SW 1271 (cell line): ENCODE measurements at regions not wholly inside any gene's neighbourhood (a gene's known extent, or its start where the extent isn't known, plus 50 kb on each side); places are given as distances from the start of the nearest gene placed in this dataset.
A peak's percentile ranks its signal among the peaks of the same experiment; 100 is the strongest.

ENCODE experiments used
- DNase-seq, 2 experiments: peaks; one replicate each; lab custom pipeline; 2025; lab: John Stamatoyannopoulos, UW

- DNase-seq = no peak
These were observed 528.4 kb upstream of the NBEA start for GRCh38 chr13:34413538-34414210.

GRCh38 chr13:34414616-34415015, 527.5 kb upstream of the NBEA start:
- no peak for DNase-seq

GRCh38 chr13:34416971-34417380, 525.1 kb upstream of the NBEA start:
- DNase-seq = no peak

- no peak for DNase-seq
These were observed 524.2 kb upstream of the NBEA start for GRCh38 chr13:34417896-34418295.

DNA sequence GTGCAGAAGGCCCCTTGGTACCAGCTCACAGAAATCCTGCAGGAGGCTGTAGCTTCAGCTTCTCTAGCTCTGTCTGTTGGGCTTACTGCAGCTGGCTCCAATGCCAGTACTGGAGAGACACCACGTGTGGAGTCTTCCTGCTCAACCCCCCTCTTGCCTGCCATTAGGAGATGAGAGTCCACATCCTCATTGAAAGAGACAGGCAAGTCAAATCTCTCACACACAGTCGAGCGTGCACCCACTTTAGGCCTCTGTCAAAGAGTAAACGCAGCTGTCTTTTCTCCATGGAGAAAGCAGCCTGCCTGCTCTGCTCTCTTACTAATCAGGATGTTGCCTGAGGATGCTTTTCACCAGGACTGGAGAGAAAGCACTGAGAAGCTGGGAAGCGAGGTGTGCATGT, 523.0 kb upstream of the NBEA start:
- DNase-seq = no peak

DNA sequence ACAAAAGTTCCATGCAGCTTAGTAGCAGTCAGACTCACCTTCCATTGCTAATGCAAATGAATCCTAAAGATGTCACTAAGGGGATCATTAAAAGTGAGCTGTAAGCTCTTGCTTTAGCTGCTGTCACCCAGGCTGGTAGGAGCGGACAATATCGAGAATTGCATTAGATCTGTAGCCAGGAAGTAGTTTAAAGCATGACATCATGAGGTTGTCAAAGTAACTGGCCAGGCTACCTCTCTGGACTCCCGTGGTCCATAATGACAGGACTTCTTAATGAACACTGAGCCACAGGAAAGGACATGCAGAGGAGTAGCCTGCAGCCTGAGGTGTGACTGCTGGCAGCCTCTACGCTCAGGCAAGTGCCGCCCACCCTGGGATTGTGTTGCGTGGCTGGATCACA, 522.3 kb upstream of the NBEA start:
- DNase-seq = no peak

GRCh38 chr13:34420702-34421346, 521.2 kb upstream of the NBEA start:
- DNase-seq = no peak

DNA sequence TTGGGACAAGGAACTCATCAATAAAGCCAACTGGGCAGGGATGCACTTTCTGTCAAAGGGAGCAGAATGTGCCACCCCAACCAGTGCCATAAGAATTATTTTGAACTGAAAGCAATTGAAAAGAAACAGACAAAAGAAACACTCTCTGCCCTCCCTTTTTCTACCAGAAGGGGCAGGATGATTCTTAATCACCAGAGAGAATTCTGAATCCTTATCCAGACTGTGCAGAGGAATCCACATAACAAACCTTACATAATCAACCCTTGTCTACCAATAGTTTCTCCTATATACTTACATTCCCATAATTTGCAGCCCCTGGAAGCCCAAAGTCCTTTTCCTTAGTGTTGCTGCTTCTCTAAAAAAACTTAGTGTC, 520.7 kb upstream of the NBEA start:
- peak in 1 of 2 experiments; percentile 1 for DNase-seq

DNA sequence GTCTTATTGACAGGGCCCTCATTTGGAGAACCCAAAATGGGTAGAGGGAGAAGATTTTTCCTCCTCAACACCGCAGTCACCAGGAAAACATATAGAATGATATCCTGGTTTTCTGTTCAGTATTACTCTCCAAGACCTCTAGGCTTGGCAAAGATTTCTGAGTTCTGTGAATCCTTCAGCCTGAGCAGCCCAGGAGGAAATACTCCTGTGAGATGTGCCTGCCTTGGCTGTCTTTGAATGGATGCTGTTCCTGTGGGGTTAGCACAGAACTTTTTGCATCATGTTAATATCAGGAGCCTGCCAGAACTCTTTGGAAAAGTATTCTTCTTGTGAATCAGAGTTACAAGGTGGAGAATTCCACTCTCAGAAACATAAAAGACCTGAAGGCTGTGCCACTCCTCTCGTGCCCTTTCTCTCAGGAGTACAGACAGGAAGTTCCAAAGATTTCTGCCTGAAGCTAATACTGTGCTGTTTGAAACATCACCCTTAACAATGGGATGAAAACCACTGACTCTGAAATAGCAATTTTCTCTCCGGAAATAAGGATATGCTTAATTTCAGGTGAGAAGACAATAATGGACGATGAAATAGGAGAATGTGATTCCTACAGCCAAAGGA, 520.1 kb upstream of the NBEA start:
- DNase-seq = no peak

- no peak for DNase-seq
These were observed 519.1 kb upstream of the NBEA start for GRCh38 chr13:34422956-34423355.

DNA sequence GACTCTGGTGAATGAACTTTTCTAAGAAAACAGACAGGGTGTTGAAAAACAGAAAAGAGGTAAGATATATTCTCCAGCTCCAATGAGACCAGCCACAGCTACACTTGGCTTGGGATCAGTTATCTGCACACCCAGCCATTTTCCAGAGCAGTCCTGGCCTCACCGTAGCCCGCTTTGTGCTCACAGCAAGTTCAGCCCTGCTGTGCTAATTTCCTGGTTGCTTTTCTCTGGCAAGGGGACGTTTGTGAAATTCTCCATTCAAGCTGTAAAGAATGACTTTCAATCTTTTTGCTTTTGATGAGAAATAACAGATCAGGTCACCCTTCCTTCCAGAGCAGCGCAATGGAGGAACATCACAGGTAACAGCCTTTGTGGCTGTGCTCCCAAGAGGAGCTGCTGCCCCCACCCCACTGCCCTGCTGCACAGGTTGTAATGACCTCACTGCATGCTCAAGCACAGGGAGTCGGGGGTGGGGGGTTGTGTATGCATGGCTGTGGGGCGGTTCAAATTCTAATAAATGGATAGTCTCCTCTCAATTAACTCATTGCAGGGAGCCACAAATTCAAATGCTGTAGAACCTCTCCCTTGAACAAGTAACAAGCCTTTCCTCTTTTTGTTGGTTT, 516.6 kb upstream of the NBEA start:
- DNase-seq = no peak

- DNase-seq = no peak
These were observed 513.2 kb upstream of the NBEA start for GRCh38 chr13:34428911-34429310.

- no peak for DNase-seq
These were observed 511.8 kb upstream of the NBEA start for GRCh38 chr13:34430294-34430693.

GRCh38 chr13:34431827-34432581, 510.1 kb upstream of the NBEA start:
- no peak for DNase-seq

- DNase-seq = no peak
These were observed 506.7 kb upstream of the NBEA start for GRCh38 chr13:34435338-34435737.

- no peak for DNase-seq
These were observed 504.2 kb upstream of the NBEA start for GRCh38 chr13:34437873-34438272.

DNA sequence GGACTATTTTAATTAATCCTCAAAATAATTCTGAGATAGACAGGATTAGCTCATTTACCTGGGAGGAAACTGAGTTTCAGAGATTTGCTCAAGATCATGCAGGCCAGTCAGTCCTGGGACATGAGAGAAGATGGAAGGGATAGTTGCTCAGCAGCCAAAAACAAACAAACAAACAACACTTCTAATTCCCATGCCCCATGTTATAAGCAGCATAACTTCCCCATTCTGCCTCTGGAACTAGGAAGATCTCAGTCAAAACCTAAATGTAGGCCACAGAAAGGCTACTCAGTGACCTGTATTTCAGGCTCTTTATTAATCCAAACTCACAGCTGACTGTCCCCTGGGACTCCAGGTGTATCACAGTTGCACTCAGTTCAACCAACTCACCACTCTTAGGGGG, 489.2 kb upstream of the NBEA start:
- DNase-seq = no peak

DNA sequence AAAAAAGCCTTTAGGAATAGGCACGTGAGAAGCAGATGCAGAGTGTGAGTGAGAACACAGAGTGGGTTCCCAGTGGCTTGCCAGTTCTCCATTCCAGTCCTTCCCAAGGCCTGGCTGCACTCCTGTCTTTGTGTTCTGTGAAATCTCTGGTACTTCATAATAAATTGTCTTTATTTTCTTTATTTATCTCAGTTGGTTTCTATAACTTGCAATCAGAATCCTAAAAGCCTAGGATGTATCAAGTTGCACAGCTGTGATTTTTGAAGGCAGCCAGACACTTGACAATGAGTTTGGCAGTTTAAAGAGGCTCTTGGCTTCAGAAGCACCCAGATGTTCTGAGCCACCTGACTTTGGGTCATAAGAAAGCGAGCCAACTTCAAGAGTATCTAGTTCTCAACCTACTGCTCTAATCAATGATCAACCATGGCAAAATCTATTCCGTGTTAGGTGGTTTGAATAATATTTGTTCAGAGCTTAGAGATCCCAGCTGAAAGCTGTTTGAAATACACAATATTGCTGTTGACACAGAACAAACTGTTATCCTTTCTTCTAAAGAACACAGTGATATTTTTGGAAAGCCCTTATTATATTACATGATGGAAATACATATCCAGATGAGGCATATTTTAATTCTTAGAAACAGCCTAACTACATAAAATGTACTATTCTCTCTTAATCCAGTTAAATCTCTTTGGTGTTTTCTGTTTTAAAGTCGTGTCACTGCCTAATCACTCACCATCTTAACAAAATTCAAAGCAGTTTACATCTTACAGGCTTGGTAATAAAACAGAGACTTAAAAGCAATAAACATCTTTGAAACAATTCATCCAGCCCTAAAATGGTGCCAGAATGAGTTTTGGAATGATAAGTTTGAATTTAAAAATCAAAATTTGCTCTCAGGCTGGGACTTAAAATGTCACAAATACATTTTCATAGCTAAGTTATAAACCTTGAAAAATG, 483.0 kb upstream of the NBEA start:
- no peak for DNase-seq

DNA sequence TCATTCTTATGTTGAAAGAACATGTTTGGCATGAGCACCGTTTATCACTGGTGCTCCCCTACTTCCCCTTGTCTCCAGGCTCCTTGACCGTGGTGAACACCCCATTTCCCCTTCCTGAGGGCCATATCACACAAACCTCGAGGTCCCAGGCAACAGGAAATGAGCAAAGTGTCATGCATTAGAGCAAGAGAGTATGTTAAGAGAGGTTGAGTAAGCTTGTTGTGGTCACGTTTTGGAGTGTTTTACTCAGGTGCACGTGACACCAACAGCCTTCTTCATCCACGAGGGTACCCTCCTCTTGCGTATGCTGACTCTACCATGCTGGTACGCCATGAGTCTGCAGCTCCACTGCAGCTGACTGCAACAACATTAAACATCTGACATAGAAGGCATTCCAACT, 482.2 kb upstream of the NBEA start:
- no peak for DNase-seq

- DNase-seq = peak in 1 of 2 experiments; percentile 27
These were observed 479.2 kb upstream of the NBEA start for GRCh38 chr13:34462843-34463242.

DNA sequence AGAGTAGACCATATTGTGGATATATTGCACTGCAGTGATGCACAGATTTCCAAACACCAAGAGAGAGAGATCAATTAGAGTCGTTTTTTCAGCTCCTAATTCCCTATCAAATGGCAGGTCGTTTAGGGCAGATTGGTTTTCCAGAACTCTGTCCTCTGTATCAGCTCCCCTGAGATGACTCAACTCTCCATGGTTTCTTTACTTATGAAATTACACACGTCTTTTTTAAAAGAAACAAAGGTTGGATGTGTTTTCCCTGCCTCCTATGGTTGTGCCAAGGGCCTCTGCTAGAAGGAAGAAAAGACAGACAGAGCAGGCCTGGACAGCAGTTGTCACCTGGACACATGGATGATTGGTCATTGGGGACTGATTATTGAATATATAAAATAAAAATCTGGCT, 478.1 kb upstream of the NBEA start:
- DNase-seq = no peak
